H1 (cell line): ENCODE measurements at regions not wholly inside any gene's neighbourhood (a gene's known extent, or its start where the extent isn't known, plus 50 kb on each side); places are given as distances from the start of the nearest gene placed in this dataset.

ENCODE experiments used
- HDAC6 ChIP-seq: IDR thresholded peaks from one replicate; pipeline ENCODE4 v1.7.1; 2012; ENCODE audit warnings: low read depth, mild to moderate bottlenecking, inconsistent platforms, low read length, moderate library complexity
- NRF1 ChIP-seq: IDR thresholded peaks from 2 replicates; pipeline ENCODE4 v1.6.1; 2011; ENCODE audit warnings: mild to moderate bottlenecking, low read depth, low read length, improper control_type of control experiment
- POU5F1 ChIP-seq: IDR thresholded peaks from 2 replicates; pipeline ENCODE4 v1.6.1; 2011; ENCODE audit warnings: low read depth, mild to moderate bottlenecking, low read length, moderate library complexity
- TCF12 ChIP-seq: IDR thresholded peaks from 2 replicates; pipeline ENCODE4 v1.6.1; 2011; ENCODE audit warnings: low read depth, mild to moderate bottlenecking, low read length

- TF ChIP-seq NRF1 (no peak), POU5F1 (no peak), HDAC6 (no peak), TCF12 (no peak)
- TF ChIP-seq, all 59 proteins: peak for 0
Measured at GRCh38 chr2:66869076-66869475, 434.2 kb downstream of the MEIS1 start (continued).
